ENCODE measurements at regions not wholly inside any gene's neighbourhood (a gene's known extent, or its start where the extent isn't known, plus 50 kb on each side); places are given as distances from the start of the nearest gene placed in this dataset.

DNA sequence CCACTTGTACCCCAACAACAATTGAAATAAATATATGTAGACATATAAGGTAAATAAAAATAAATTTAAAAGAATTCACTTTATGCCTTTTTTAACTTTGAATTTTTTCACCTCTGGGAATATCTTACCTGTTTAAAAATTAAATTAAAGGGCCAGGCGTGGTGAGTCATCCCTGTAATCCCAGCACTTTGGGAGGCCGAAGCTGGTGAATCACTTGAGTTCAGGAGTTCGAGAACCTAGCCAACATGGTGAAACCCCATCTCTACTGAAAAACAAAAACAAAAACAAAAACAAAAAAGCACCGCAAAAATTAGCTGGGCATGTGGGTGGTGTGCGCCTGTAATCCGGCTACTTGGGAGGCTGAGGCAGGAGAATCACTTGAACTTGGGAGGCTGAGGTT is 164.8 kb downstream of the AASDH start (continued):
- TF ChIP-seq CHD7 (IDR thresholded peaks at IDR 0.05; ENCODE audit: insufficient replicate concordance, low read length) (no peak), JUN (IDR thresholded peaks at IDR 0.05; ENCODE audit: low read depth, low read length) (no peak), CBX5 (IDR thresholded peaks at IDR 0.05; ENCODE audit: low read depth, low read length) (no peak), PHF8 (conservative IDR thresholded peaks at IDR 0.05; ENCODE audit: low read depth, low read length) (no peak), TBP (IDR thresholded peaks at IDR 0.05; ENCODE audit: low read depth, low read length) (no peak), CREB1 (IDR thresholded peaks at IDR 0.05) (no peak), CEBPB (IDR thresholded peaks at IDR 0.05; ENCODE audit: low read depth, low read length) (no peak), TCF12 (IDR thresholded peaks at IDR 0.05; ENCODE audit: low read depth, low read length) (no peak)
